HG02610 (cell line): ENCODE measurements at regions not wholly inside any gene's neighbourhood (a gene's known extent, or its start where the extent isn't known, plus 50 kb on each side); places are given as distances from the start of the nearest gene placed in this dataset.

Experiments
- ATAC-seq: cut with Tn5 transposase; IDR thresholded peaks from one replicate; pipeline ENCODE4 v1.9.1; 2021; ENCODE audit warnings: mild to moderate bottlenecking, moderate library complexity; ENCODE audit not compliant: unreplicated experiment

GRCh38 chr4:54359919-54360650 lies 131.0 kb downstream of the PDGFRA start:
- no peak for ATAC-seq

- ATAC-seq: no peak
Observed at GRCh38 chr4:54363037-54363436, 133.9 kb downstream of the PDGFRA start.

GRCh38 chr4:54365691-54366090 lies 136.6 kb downstream of the PDGFRA start:
- ATAC-seq: no peak

- ATAC-seq: no peak
Observed at GRCh38 chr4:54367059-54367458, 138.0 kb downstream of the PDGFRA start.

- ATAC-seq: no peak
Observed at GRCh38 chr4:54368281-54369265, 139.5 kb downstream of the PDGFRA start.

GRCh38 chr4:54371173-54371572 lies 142.1 kb downstream of the PDGFRA start:
- no peak for ATAC-seq

GRCh38 chr4:54372951-54373350 lies 143.9 kb downstream of the PDGFRA start:
- ATAC-seq: no peak

GRCh38 chr4:54373718-54374210 lies 144.7 kb downstream of the PDGFRA start:
- no peak for ATAC-seq

- no peak for ATAC-seq
Observed at GRCh38 chr4:54378461-54378860, 149.4 kb downstream of the PDGFRA start.

- no peak for ATAC-seq
Observed at GRCh38 chr4:54384152-54384551, 155.1 kb downstream of the PDGFRA start.

- no peak for ATAC-seq
Observed at GRCh38 chr4:54384563-54384962, 155.5 kb downstream of the PDGFRA start.

GRCh38 chr4:54386042-54386669 lies 157.1 kb downstream of the PDGFRA start:
- no peak for ATAC-seq

GRCh38 chr4:54386693-54387092 lies 157.6 kb downstream of the PDGFRA start:
- ATAC-seq: no peak

GRCh38 chr4:54390670-54391069 lies 161.6 kb downstream of the PDGFRA start:
- no peak for ATAC-seq

GRCh38 chr4:54391104-54391503 lies 162.0 kb downstream of the PDGFRA start:
- ATAC-seq: no peak

- no peak for ATAC-seq
Observed at GRCh38 chr4:54392479-54392878, 163.4 kb downstream of the PDGFRA start.

- no peak for ATAC-seq
Observed at GRCh38 chr4:54393243-54393642, 164.2 kb downstream of the PDGFRA start.

- no peak for ATAC-seq
Observed at GRCh38 chr4:54395013-54395527, 166.0 kb downstream of the PDGFRA start.

- no peak for ATAC-seq
Observed at GRCh38 chr4:54400188-54400587, 171.1 kb downstream of the PDGFRA start.

GRCh38 chr4:54400802-54401201 lies 171.7 kb downstream of the PDGFRA start:
- ATAC-seq: no peak

GRCh38 chr4:54402880-54403480 lies 173.9 kb downstream of the PDGFRA start:
- ATAC-seq: no peak
